Ectodermal cell (in vitro differentiated cells): ENCODE measurements at regions not wholly inside any gene's neighbourhood (a gene's known extent, or its start where the extent isn't known, plus 50 kb on each side); places are given as distances from the start of the nearest gene placed in this dataset.
A peak's percentile ranks its signal among the peaks of the same experiment; 100 is the strongest.

Experiments
- H3K27ac ChIP-seq: 2 replicates; pipeline ENCODE4 v1.7.0; 2013; ENCODE audit warnings: mild to moderate bottlenecking, low read depth, low read length; ENCODE audit not compliant: insufficient read depth, poor library complexity, severe bottlenecking
- H3K27me3 ChIP-seq: 2 replicates; pipeline ENCODE4 v1.7.0; 2013; ENCODE audit warnings: mild to moderate bottlenecking, low read length; ENCODE audit not compliant: insufficient read depth, control insufficient read depth, poor library complexity, severe bottlenecking
- H3K36me3 ChIP-seq: one replicate; pipeline ENCODE4 v1.7.0; 2013; ENCODE audit warnings: low read length; ENCODE audit not compliant: control insufficient read depth, insufficient read depth
- H3K4me1 ChIP-seq: one replicate; pipeline ENCODE4 v1.7.0; 2013; ENCODE audit warnings: low read length; ENCODE audit not compliant: control insufficient read depth, insufficient read depth
- H3K4me3 ChIP-seq: 2 replicates; pipeline ENCODE4 v1.7.0; 2013; ENCODE audit warnings: low read depth, low read length, control low read depth; ENCODE audit not compliant: insufficient read depth
- H3K9me3 ChIP-seq: 2 replicates; pipeline ENCODE4 v1.7.0; 2013; ENCODE audit warnings: mild to moderate bottlenecking, low read length, moderate library complexity; ENCODE audit not compliant: control insufficient read depth
- WGBS, 2 experiments: methylation state at CpG; one replicate each; pipeline ENCODE4 v1.1.7; 2013; ENCODE audit warnings: missing lambda C conversion rate in 2 of 2; 5-methylcytosine and 5-hydroxymethylcytosine counted together

GRCh38 chr9:22383718-22384117, 62.9 kb upstream of the DMRTA1 start:
- Histone ChIP-seq H3K9me3 (no peaks in the 10 kb centered on the region), H3K36me3 (no peaks in the 10 kb centered on the region), H3K27me3 (no peaks in the 10 kb centered on the region), H3K4me3 (no peak overlapping the region), H3K27ac (no peak overlapping the region), H3K4me1 (peaks cover 13% of the 10 kb centered on the region)
- WGBS, 2 experiments: 27 to 44% methylated on average over 2 of the region's 2 CpGs

DNA sequence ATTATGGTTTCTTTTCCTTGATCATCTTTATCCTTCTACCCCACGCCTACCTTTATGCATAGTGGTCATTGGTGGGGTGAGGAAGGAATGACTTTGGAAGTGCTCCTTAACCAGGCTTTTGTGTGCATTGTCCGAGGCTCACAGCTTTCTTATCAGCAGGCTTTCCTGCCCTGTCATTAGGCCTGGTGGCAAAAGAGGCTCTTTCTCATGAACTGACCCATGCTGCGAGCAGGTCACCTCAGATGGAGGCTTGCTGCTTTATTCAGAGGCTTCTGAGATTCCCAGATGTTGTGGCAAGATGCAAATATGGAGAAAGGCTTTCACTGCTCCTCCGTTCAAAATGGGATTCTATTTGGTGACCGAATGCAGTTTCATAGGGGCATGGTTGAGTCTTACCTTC, 57.4 kb upstream of the DMRTA1 start:
- Histone ChIP-seq H3K9me3 (no peaks in the 10 kb centered on the region), H3K27ac (peak overlapping the region; percentile 45), H3K27me3 (no peaks in the 10 kb centered on the region), H3K4me3 (no peak overlapping the region), H3K4me1 (peaks cover 13% of the 10 kb centered on the region), H3K36me3 (no peaks in the 10 kb centered on the region)
- 61 to 64% methylated on average over 4 of the region's 5 CpGs for WGBS, 2 experiments

DNA sequence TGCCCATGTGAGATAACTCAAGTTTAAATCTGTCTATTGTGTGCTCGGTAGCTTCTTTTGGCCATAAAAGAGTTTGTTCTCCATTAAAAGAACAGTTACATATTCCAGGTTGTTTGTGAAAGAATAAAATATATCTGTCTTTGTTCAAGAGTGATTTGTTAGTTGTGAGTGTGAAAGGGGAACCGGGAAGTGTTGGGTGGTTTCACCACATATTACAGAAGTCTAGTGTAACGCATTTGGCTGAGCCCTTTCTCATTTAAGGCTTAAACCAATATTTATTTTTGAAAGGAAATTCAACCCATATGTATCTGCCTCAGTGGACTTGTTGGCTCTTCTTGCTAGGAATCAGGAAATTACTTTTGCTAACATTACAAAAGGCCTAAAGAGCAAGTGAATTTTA, 54.1 kb upstream of the DMRTA1 start:
- Histone ChIP-seq H3K27ac (no peak overlapping the region), H3K27me3 (no peaks in the 10 kb centered on the region), H3K36me3 (no peaks in the 10 kb centered on the region), H3K9me3 (peaks cover 3% of the 10 kb centered on the region), H3K4me3 (no peak overlapping the region), H3K4me1 (peaks cover 13% of the 10 kb centered on the region)
- 84 to 94% methylated on average over 2 to 3 of the region's 3 CpGs for WGBS, 2 experiments

- WGBS, 2 experiments: 73 to 91% methylated on average over 2 of the region's 2 CpGs
These were observed 50.9 kb upstream of the DMRTA1 start for GRCh38 chr9:22395687-22396141.

More at GRCh38 chr9:22395687-22396141, 50.9 kb upstream of the DMRTA1 start:
- Histone ChIP-seq H3K36me3 (no peaks in the 10 kb centered on the region), H3K9me3 (peaks cover 3% of the 10 kb centered on the region), H3K4me1 (no peaks in the 10 kb centered on the region), H3K27ac (no peak overlapping the region), H3K4me3 (no peak overlapping the region), H3K27me3 (no peaks in the 10 kb centered on the region)
